H9 (cell line): ENCODE measurements at regions not wholly inside any gene's neighbourhood (a gene's known extent, or its start where the extent isn't known, plus 50 kb on each side); places are given as distances from the start of the nearest gene placed in this dataset.

Source experiments
- DNase-seq: peaks from one replicate; pipeline ENCODE4 v3.0.0-alpha.2; 2017
- H2AFZ ChIP-seq: one replicate; pipeline ENCODE4 v1.6.1; 2013; ENCODE audit warnings: mild to moderate bottlenecking, low read length, control low read depth, moderate library complexity
- H2AK5ac ChIP-seq: 2 replicates; pipeline ENCODE4 v1.6.1; 2013; ENCODE audit warnings: low read length, control low read depth, mixed read lengths; ENCODE audit not compliant: insufficient read length
- H2BK120ac ChIP-seq: one replicate; pipeline ENCODE4 v1.6.1; 2013; ENCODE audit warnings: low read depth, mild to moderate bottlenecking, low read length, control low read depth, inconsistent platforms; ENCODE audit not compliant: poor library complexity, severe bottlenecking
- H2BK12ac ChIP-seq: 2 replicates; pipeline ENCODE4 v1.6.1; 2013; ENCODE audit warnings: low read length, control low read depth, mixed read lengths, low read depth; ENCODE audit not compliant: insufficient read length
- H2BK15ac ChIP-seq: 2 replicates; pipeline ENCODE4 v1.6.1; 2013; ENCODE audit warnings: low read depth, low read length, control low read depth
- H2BK20ac ChIP-seq: one replicate; pipeline ENCODE4 v1.6.1; 2013; ENCODE audit warnings: low read depth, mild to moderate bottlenecking, low read length, control low read depth, inconsistent platforms; ENCODE audit not compliant: poor library complexity, severe bottlenecking
- H2BK5ac ChIP-seq: 2 replicates; pipeline ENCODE4 v1.6.1; 2013; ENCODE audit warnings: low read length, control low read depth, mixed read lengths; ENCODE audit not compliant: insufficient read length
- H3K14ac ChIP-seq: 2 replicates; pipeline ENCODE4 v1.6.1; 2013; ENCODE audit warnings: low read length, control low read depth; ENCODE audit not compliant: insufficient read depth
- H3K18ac ChIP-seq: 2 replicates; pipeline ENCODE4 v1.6.1; 2013; ENCODE audit warnings: low read depth, mild to moderate bottlenecking, mixed read lengths, low read length, control low read depth; ENCODE audit not compliant: insufficient read length
- H3K23ac ChIP-seq: 2 replicates; pipeline ENCODE4 v1.6.1; 2013; ENCODE audit warnings: low read length, control low read depth, mixed read lengths, low read depth; ENCODE audit not compliant: insufficient read length
- H3K23me2 ChIP-seq: 2 replicates; pipeline ENCODE4 v1.6.1; 2013; ENCODE audit warnings: low read depth, mild to moderate bottlenecking, mixed read lengths, low read length, control low read depth; ENCODE audit not compliant: insufficient read length, poor library complexity, severe bottlenecking
- H3K27ac ChIP-seq: 2 replicates; pipeline ENCODE4 v1.5.1; 2013; ENCODE audit warnings: low read length, control low read depth, mixed read lengths, low read depth; ENCODE audit not compliant: insufficient read length
- H3K27me3 ChIP-seq: 2 replicates; pipeline ENCODE4 v1.6.1; 2013; ENCODE audit warnings: low read length, control low read depth, inconsistent platforms; ENCODE audit not compliant: insufficient read depth
- H3K4ac ChIP-seq: 2 replicates; pipeline ENCODE4 v1.6.1; 2013; ENCODE audit warnings: low read depth, mild to moderate bottlenecking, control low read depth, inconsistent platforms, low read length, moderate library complexity
- H3K4me1 ChIP-seq: 2 replicates; pipeline ENCODE4 v1.6.1; 2013; ENCODE audit warnings: low read length, control low read depth, inconsistent platforms; ENCODE audit not compliant: insufficient read depth
- H3K4me2 ChIP-seq: 2 replicates; pipeline ENCODE4 v1.6.1; 2013; ENCODE audit warnings: low read length, control low read depth, mixed read lengths; ENCODE audit not compliant: insufficient read length, insufficient read depth
- H3K56ac ChIP-seq: 2 replicates; pipeline ENCODE4 v1.6.1; 2013; ENCODE audit warnings: low read depth, mild to moderate bottlenecking, mixed read lengths, low read length, control low read depth; ENCODE audit not compliant: insufficient read length
- H3K79me1 ChIP-seq: 2 replicates; pipeline ENCODE4 v1.6.1; 2013; ENCODE audit warnings: low read depth, mild to moderate bottlenecking, moderate library complexity, low read length, control low read depth, inconsistent platforms; ENCODE audit not compliant: insufficient read depth, poor library complexity, severe bottlenecking
- H3K79me2 ChIP-seq: 2 replicates; pipeline ENCODE4 v1.6.1; 2013; ENCODE audit warnings: low read length, control low read depth, inconsistent platforms; ENCODE audit not compliant: insufficient read depth
- H3K9ac ChIP-seq: 2 replicates; pipeline ENCODE4 v1.6.1; 2013; ENCODE audit warnings: low read length, control low read depth, mixed read lengths; ENCODE audit not compliant: insufficient read length; ENCODE audit errors: extremely low read depth
- H3K9me3 ChIP-seq: one replicate; pipeline ENCODE4 v1.6.1; 2013; ENCODE audit warnings: low read depth, low read length, inconsistent platforms; ENCODE audit not compliant: control insufficient read depth
- H3T11ph ChIP-seq: one replicate; pipeline ENCODE4 v1.6.1; 2013; ENCODE audit warnings: mild to moderate bottlenecking, low read length, control low read depth, inconsistent platforms
- H4K20me1 ChIP-seq: one replicate; pipeline ENCODE4 v1.6.1; 2013; ENCODE audit not compliant: control insufficient read depth, insufficient read length, insufficient read depth
- H4K5ac ChIP-seq: 2 replicates; pipeline ENCODE4 v1.6.1; 2013; ENCODE audit warnings: low read depth, mild to moderate bottlenecking, mixed read lengths, low read length, control low read depth; ENCODE audit not compliant: insufficient read length
- H4K8ac ChIP-seq: replicated peaks from 2 replicates; pipeline ENCODE4 v1.6.1; 2013; ENCODE audit warnings: low read length, control low read depth, mixed read lengths, low read depth; ENCODE audit not compliant: insufficient read length
- H4K91ac ChIP-seq: 2 replicates; pipeline ENCODE4 v1.6.1; 2013; ENCODE audit warnings: low read depth, mild to moderate bottlenecking, moderate library complexity, mixed read lengths, low read length, control low read depth; ENCODE audit not compliant: insufficient read length
- H3K27ac Mint-ChIP-seq, 3 experiments: 2 replicates in 2 of 3; 3 replicates in 1 of 3; pipeline ENCODE4 v1.8.0; 2020 to 2021; ENCODE audit warnings: mixed read lengths in 3 of 3, mild to moderate bottlenecking in 1 of 3, moderate library complexity in 1 of 3
- H3K27me3 Mint-ChIP-seq: 2 replicates; pipeline ENCODE4 v1.8.0; 2021; ENCODE audit warnings: low read depth, mild to moderate bottlenecking, moderate library complexity, mixed read lengths
- H3K36me3 Mint-ChIP-seq, 3 experiments: 2 replicates in 2 of 3; 3 replicates in 1 of 3; pipeline ENCODE4 v1.8.0; 2020 to 2021; ENCODE audit warnings: low read depth in 3 of 3, mixed read lengths in 3 of 3; ENCODE audit not compliant: insufficient read depth in 1 of 3
- H3K4me1 Mint-ChIP-seq, 2 experiments: 2 replicates each; pipeline ENCODE4 v1.8.0; 2020; ENCODE audit warnings: mixed read lengths in 2 of 2
- H3K4me3 Mint-ChIP-seq, 2 experiments: 2 replicates in 1 of 2; 3 replicates in 1 of 2; pipeline ENCODE4 v1.8.0; 2020 to 2021; ENCODE audit warnings: mild to moderate bottlenecking in 2 of 2, mixed read lengths in 2 of 2, moderate library complexity in 1 of 2
- H3K9me3 Mint-ChIP-seq, 2 experiments: 2 replicates in 1 of 2; 3 replicates in 1 of 2; pipeline ENCODE4 v1.8.0; 2020; ENCODE audit warnings: mild to moderate bottlenecking in 2 of 2, mixed read lengths in 2 of 2, moderate library complexity in 1 of 2
- WGBS: extraction: QIAGEN DNeasy Blood & Tissue Kit; methylation state at CpG from one replicate; pipeline ENCODE4 v1.1.7; 2013; ENCODE audit warnings: missing lambda C conversion rate, low lambda C conversion rate, mixed read lengths; ENCODE audit not compliant: insufficient read length; ENCODE audit errors: extremely low coverage; 5-methylcytosine and 5-hydroxymethylcytosine counted together
- TF ChIP-seq, protein P1 (sequence below): fragments of 200-600 bp; sonication (generic); conservative IDR thresholded peaks from 3 replicates; pipeline ENCODE4 v1.8.0; 2021; ENCODE audit warnings: antibody characterized with exemption, mild to moderate bottlenecking

- H3K27me3 Mint-ChIP-seq: no peaks in the 10 kb centered on the region; the same call in 1 of the 2 replicates
- Histone ChIP-seq H3K18ac (no peak overlapping the region), H2BK15ac (no peak overlapping the region), H4K91ac (no peak overlapping the region), H3K9me3 (no peaks in the 10 kb centered on the region), H3K79me1 (no peaks in the 10 kb centered on the region), H2BK20ac (no peak overlapping the region), H2AK5ac (no peak overlapping the region), H3K23me2 (no peaks in the 10 kb centered on the region), H3K79me2 (no peaks in the 10 kb centered on the region), H2BK120ac (no peak overlapping the region), H2BK12ac (no peak overlapping the region), H3K27me3 (no peaks in the 10 kb centered on the region), H3K56ac (no peak overlapping the region), H3K4me2 (no peak overlapping the region), H2BK5ac (no peak overlapping the region), H3K4me1 (no peaks in the 10 kb centered on the region), H4K20me1 (no peaks in the 10 kb centered on the region), H3K14ac (no peak overlapping the region), H3T11ph (no peak overlapping the region), H3K27ac (no peak overlapping the region), H2AFZ (no peak overlapping the region), H3K9ac (no peak overlapping the region), H4K8ac (no peak overlapping the region), H3K4ac (no peak overlapping the region), H3K23ac (no peak overlapping the region), H4K5ac (no peak overlapping the region)
- H3K27ac Mint-ChIP-seq: no peak overlapping the region
- no CpG with 5 or more reads among the region's 4 CpGs for WGBS
- no peaks in the 10 kb centered on the region for H3K36me3 Mint-ChIP-seq
- H3K4me1 Mint-ChIP-seq: no peaks in the 10 kb centered on the region
- no peak for DNase-seq
- no peak overlapping the region for H3K4me3 Mint-ChIP-seq
- no peaks in the 10 kb centered on the region for H3K9me3 Mint-ChIP-seq
- TF ChIP-seq, protein P1, sequence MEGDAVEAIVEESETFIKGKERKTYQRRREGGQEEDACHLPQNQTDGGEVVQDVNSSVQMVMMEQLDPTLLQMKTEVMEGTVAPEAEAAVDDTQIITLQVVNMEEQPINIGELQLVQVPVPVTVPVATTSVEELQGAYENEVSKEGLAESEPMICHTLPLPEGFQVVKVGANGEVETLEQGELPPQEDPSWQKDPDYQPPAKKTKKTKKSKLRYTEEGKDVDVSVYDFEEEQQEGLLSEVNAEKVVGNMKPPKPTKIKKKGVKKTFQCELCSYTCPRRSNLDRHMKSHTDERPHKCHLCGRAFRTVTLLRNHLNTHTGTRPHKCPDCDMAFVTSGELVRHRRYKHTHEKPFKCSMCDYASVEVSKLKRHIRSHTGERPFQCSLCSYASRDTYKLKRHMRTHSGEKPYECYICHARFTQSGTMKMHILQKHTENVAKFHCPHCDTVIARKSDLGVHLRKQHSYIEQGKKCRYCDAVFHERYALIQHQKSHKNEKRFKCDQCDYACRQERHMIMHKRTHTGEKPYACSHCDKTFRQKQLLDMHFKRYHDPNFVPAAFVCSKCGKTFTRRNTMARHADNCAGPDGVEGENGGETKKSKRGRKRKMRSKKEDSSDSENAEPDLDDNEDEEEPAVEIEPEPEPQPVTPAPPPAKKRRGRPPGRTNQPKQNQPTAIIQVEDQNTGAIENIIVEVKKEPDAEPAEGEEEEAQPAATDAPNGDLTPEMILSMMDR: no peak
These were observed 96.6 kb downstream of the EMP1 start for GRCh38 chr12:13293096-13293495.
